PFSK-1 (cell line): ENCODE measurements at regions not wholly inside any gene's neighbourhood (a gene's known extent, or its start where the extent isn't known, plus 50 kb on each side); places are given as distances from the start of the nearest gene placed in this dataset.

Experiments
- FOXP2 ChIP-seq: optimal IDR thresholded peaks from 2 replicates; pipeline ENCODE3; 2011; ENCODE audit warnings: borderline replicate concordance, control low read depth, inconsistent platforms; ENCODE audit not compliant: insufficient read depth; ENCODE audit errors: extremely low read length, extremely low read depth
- POLR2AphosphoS5 ChIP-seq: IDR thresholded peaks from 2 replicates; pipeline ENCODE4 v1.6.1; 2012; ENCODE audit warnings: low read depth, mild to moderate bottlenecking, control low read depth, low read length, moderate library complexity
- REST ChIP-seq, 2 experiments: IDR thresholded peaks; 2 replicates each; pipeline versions ENCODE4 v1.6.1 to v1.8.0; 2011 to 2012; ENCODE audit warnings: low read depth in 2 of 2, low read length in 2 of 2, control low read depth in 1 of 2, inconsistent platforms in 1 of 2, mild to moderate bottlenecking in 1 of 2, moderate library complexity in 1 of 2; ENCODE audit not compliant: insufficient read depth in 1 of 2
- SIN3A ChIP-seq: IDR thresholded peaks from 2 replicates; pipeline ENCODE4 v1.6.1; 2012; ENCODE audit warnings: mild to moderate bottlenecking, low read length, moderate library complexity, borderline replicate concordance; ENCODE audit not compliant: insufficient read depth
- TAF1 ChIP-seq: IDR thresholded peaks from 2 replicates; pipeline ENCODE4 v1.6.1; 2012; ENCODE audit warnings: low read length, control low read depth, borderline replicate concordance; ENCODE audit not compliant: insufficient read depth

- TF ChIP-seq REST (IDR thresholded peaks at IDR 0.05; ENCODE audit: insufficient read depth in 1 of 2, low read depth in 2 of 2, low read length in 2 of 2) (no peak), TAF1 (no peak), SIN3A (no peak), FOXP2 (no peak), POLR2AphosphoS5 (no peak)
Measured at GRCh38 chr12:85653731-85654455, 182.3 kb downstream of the RASSF9 start.

GRCh38 chr12:85654456-85654840, 181.8 kb downstream of the RASSF9 start:
- TF ChIP-seq TAF1 (no peak), FOXP2 (no peak), SIN3A (no peak), POLR2AphosphoS5 (no peak), REST (IDR thresholded peaks at IDR 0.05; ENCODE audit: insufficient read depth in 1 of 2, low read depth in 2 of 2, low read length in 2 of 2) (no peak)

- TF ChIP-seq SIN3A (no peak), TAF1 (no peak), FOXP2 (no peak), POLR2AphosphoS5 (no peak), REST (IDR thresholded peaks at IDR 0.05; ENCODE audit: insufficient read depth in 1 of 2, low read depth in 2 of 2, low read length in 2 of 2) (no peak)
Measured at GRCh38 chr12:85656561-85656960, 179.6 kb downstream of the RASSF9 start.

- TF ChIP-seq TAF1 (no peak), REST (IDR thresholded peaks at IDR 0.05; ENCODE audit: insufficient read depth in 1 of 2, low read depth in 2 of 2, low read length in 2 of 2) (no peak), POLR2AphosphoS5 (no peak), SIN3A (no peak), FOXP2 (no peak)
Measured at GRCh38 chr12:85657251-85657650, 179.0 kb downstream of the RASSF9 start.

GRCh38 chr12:85657836-85658630, 178.2 kb downstream of the RASSF9 start:
- no peak for TF ChIP-seq SIN3A
- TF ChIP-seq POLR2AphosphoS5: no peak
- TF ChIP-seq FOXP2: no peak
- TF ChIP-seq TAF1: no peak
- no peak for TF ChIP-seq REST (IDR thresholded peaks at IDR 0.05; ENCODE audit: insufficient read depth in 1 of 2, low read depth in 2 of 2, low read length in 2 of 2)
